CMK (cell line): ENCODE measurements at regions not wholly inside any gene's neighbourhood (a gene's known extent, or its start where the extent isn't known, plus 50 kb on each side); places are given as distances from the start of the nearest gene placed in this dataset.

ENCODE experiments used
- DNase-seq: peaks from one replicate; pipeline ENCODE4 v3.0.0-alpha.2; 2010; ENCODE audit warnings: low read depth

- peak; percentile 74 for DNase-seq
Observed at GRCh38 chr2:181149056-181149455, 168.7 kb downstream of the UBE2E3 start.

DNA sequence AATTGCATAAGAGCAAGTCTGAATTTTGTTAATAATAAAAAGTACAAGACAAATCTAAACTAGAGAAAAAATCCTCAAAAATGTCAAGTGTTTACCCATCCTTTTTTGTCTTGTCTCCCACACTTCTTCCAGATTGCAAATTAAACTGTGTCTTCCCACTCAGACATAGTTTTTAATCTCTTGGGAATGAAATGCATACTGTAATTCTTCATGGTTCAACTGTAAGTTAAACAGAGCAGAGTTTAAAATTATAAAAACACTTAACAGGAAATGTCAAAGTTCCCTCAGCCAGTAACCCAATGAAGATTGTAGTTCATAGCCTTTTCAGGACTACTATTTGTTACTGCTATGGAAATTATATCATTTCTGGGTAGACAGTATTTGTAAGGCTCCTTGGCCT, 171.8 kb downstream of the UBE2E3 start:
- DNase-seq = no peak

DNA sequence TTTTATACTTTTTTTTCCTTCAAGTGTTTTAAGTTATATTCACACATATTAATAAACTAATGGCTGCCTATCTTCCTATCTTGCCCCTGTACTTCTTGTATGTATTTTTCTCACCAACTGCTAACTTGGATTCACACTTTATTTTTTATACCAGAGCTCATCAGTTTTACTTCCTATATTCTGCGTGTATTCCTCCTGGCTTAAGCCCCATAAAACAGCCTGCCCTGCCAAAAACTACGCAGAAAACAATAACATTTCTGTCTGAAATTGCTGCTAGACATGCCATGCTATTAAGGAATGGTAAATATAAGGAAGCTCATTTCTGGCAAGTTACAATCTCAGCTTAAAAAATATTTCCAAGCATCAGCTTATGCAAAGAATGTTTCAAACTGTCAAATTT, 172.3 kb downstream of the UBE2E3 start:
- DNase-seq = no peak

- no peak for DNase-seq
Observed at GRCh38 chr2:181153886-181154285, 173.5 kb downstream of the UBE2E3 start.

DNA sequence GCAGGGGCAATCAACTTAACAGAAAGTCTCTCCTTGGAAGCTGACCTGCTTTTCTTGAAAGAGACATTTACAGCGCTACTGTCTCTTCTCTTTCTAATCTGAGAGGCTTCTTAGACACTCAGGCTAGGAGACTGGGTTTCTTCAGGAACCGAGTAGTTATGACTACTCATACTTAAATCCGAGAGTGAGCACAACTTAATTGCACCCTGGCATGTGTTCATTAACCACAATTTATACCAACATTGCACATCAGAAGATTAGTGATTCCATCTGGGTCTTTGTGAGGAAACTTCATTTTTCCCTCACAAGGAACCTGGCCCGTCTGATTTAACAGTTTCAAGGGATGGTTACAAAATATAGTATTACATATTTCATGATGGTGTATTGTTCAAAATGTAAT, 176.9 kb downstream of the UBE2E3 start:
- no peak for DNase-seq

GRCh38 chr2:181158427-181158826, 178.0 kb downstream of the UBE2E3 start:
- no peak for DNase-seq

GRCh38 chr2:181161615-181162014, 181.2 kb downstream of the UBE2E3 start:
- DNase-seq = no peak

- DNase-seq = no peak
Observed at GRCh38 chr2:181163139-181163538, 182.7 kb downstream of the UBE2E3 start.

DNA sequence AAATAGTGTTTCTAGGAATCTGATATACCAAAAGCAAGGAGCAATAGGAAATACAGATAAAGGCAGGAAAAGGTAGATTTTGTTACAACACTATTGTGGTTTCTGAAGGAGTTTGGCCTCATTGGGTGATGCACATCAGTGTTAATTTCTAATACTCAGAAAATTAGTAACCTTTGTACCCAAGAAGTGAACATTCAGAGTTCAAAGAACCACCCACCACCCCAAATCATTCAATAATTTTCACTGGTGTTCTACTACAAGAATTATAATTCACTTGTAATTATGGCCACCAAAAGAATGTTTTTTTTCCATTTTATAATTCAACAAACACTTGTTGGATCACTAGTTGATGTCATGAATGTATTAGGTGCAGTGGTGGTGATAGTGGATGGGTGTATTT, 183.3 kb downstream of the UBE2E3 start:
- DNase-seq = no peak

DNA sequence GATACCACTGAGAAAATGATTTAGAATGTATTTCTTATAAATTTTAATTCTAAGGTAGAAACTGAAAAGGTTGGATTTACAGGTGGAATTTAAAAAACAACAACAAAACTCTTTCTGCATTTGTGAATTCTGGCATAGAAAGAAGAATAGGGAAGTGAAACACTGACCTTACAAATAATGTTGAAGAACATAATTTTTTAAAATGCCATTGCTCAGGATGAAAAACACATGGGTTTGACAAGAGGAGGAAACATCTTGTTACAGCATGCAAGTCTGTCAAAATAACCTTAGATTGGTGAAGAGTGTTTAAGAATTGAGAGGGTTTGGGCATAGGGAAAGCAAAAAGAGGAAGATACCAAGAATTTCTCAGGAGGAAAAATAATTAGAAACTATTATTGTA, 184.3 kb downstream of the UBE2E3 start:
- DNase-seq = no peak

DNA sequence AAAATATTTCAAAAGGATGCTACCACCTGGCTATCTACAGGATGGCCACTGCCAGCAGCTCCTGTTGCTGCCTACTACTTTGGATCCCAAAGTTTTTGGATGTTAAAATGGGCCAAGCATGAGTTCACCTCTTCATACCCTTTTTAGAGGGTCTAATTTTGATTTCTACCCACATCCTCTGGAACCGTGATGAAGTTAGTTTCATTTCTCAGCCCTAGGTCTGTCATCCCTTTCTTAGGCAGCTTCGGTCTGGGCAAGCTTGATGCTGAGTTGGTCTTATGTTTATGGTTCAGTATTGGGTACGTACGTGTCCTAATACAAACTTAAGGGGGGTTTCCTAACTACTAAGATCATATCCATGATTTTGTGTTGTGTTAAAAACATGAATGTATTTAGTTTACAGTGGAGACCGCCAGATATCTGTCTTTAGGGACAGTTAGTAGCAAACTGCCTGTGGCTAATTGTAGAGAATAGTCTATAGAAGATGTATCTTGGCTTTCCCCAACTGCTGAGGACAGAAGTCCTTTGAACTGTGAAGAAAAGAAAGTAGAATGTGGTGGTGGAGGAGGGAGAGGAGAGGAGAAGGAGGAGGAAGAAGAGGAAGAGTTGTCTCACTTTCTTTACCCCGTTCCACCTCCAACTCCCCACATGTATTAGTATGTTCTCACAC, 184.9 kb downstream of the UBE2E3 start:
- no peak for DNase-seq

GRCh38 chr2:181169503-181169902, 189.1 kb downstream of the UBE2E3 start:
- no peak for DNase-seq

DNA sequence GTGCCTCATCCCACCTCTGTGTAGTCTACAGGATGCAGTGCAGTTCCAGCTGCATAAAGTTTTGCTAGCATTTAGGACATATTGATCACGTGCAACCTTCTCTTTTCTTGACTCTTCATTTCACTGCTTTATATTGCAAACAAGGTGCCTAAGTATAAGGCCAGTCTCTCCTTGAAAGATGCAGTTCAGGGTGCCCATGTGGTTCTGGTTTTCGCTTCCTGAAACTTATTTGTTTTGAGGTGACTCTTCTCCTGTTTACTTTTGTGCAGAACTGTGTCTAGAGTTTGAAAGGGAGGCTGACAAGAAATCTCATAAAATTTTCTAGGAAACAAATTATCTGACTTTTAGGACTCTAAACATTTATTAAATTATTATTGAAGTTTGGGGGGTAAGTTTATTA, 189.9 kb downstream of the UBE2E3 start:
- DNase-seq = no peak

- DNase-seq = no peak
Observed at GRCh38 chr2:181172676-181173075, 192.3 kb downstream of the UBE2E3 start.

- peak; percentile 29 for DNase-seq
Observed at GRCh38 chr2:181174611-181175580, 194.5 kb downstream of the UBE2E3 start.

DNA sequence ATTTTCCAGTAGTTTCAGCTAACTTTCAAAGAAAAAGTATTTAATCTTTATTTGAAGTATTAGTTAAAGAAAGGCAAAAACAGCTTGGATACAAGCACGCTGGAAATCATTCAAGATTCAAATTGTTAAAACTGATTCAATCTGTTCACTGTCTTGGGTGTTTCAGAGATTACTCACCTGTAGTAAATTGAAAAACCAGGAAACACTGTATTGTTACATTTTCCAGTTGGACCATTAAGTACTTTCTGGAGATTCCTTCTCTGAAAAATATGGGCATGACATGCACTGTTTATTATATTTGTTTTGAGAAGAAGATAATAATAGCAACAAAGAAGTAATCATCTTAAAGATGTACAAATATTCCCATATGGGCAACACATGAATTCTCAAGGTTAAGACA, 196.1 kb downstream of the UBE2E3 start:
- no peak for DNase-seq

GRCh38 chr2:181177376-181177775, 197.0 kb downstream of the UBE2E3 start:
- no peak for DNase-seq

DNA sequence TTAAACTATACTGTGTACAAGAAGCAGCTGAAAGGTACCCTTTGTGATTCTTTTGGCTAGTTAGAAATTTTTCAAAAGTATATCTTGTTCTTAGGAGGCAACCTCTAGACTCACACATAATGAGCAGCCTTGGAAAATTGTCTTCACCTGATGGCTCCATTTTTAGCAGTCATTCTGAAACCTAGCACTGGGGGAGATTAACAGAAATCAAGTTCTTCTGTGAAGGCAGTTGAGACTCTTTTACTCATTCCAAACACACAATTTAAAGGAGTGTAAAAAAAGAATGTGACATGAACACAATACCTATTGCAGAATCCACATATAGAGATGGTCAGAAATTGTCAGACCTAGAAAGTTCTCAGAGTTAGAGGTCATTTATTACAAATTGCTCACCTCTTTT, 197.7 kb downstream of the UBE2E3 start:
- DNase-seq = no peak

DNA sequence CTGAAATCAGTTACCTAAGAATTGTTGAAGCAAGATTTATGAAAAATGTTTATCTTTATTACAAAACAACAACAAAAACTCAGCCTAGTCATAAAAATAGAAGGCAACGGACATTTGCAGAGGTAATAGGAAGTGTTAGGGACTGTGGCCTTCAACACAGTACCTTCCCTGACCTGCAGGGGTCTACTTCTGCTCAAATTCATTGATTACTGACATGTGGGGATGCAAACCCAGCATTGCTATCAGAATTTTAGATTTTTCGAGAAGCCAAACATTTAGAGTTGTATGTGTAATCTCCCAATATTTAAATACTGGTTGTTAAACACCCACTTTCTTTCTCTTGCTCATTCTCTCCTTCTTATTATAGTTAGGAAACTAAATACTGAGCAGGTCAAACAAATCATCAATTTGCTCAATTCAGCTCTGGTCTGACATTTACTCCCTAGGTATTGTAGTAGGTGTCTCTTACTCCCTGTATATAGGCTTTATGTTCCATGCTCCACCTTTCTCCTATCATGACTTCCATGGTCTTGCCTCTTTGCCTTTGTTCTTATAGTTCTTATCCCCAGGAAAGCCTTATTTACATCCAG, 198.5 kb downstream of the UBE2E3 start:
- DNase-seq = no peak

- DNase-seq = no peak
Observed at GRCh38 chr2:181183878-181184542, 203.6 kb downstream of the UBE2E3 start.

DNA sequence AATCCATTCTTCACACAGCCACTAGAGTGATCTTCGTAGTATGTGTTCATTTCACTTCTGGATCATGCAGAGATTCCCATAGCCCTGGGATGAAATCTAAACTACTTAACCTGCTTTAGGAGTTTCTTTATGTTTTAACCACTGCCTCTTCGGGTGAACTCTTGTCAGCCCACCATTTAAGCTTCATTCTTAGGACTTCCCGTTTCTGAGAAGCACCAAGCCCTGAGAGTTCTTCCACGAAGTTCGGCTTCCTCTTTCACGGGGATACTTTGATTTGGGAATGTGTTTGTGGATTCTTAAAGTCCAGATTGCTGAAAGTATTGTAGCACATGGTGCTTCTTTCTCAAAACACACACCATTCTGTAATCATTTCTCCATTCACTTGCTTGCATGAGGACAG, 205.0 kb downstream of the UBE2E3 start:
- DNase-seq = no peak

DNA sequence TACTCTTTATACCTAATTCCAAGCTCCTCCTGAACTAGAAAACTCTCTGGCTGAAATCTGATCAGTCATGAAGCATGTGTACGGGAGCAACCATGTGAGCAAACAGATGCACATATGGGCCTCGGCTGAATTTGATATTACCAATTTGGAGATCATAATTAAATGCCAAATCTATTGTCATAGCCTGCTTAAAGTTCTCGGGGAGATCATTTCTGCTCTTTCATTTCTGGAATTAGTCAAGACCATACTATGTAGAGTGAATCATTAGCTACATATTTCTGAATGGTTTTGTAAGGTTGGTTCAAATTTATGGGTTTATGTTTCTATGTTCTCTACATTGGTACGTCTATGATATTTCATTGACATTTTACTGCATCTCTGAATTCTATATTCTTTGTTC, 205.5 kb downstream of the UBE2E3 start:
- DNase-seq = no peak

GRCh38 chr2:181188605-181189004, 208.2 kb downstream of the UBE2E3 start:
- DNase-seq = no peak
